Fibroblast of lung (primary cell): ENCODE measurements at regions not wholly inside any gene's neighbourhood (a gene's known extent, or its start where the extent isn't known, plus 50 kb on each side); places are given as distances from the start of the nearest gene placed in this dataset.
A peak's percentile ranks its signal among the peaks of the same experiment; 100 is the strongest.

Source experiments
- DNase-seq, 2 donors: peaks; one replicate each; pipeline versions ENCODE4 v3.0.0 to v3.0.0-alpha.2; 2010; ENCODE audit warnings: low read depth in 2 of 2
- H2AFZ ChIP-seq: 2 replicates; pipeline ENCODE4 v1.5.1; 2012; ENCODE audit warnings: low read length, control low read depth, inconsistent platforms
- H3K27ac ChIP-seq: 2 replicates; pipeline ENCODE4 v1.5.1; 2011; ENCODE audit warnings: low read length, control low read depth; ENCODE audit not compliant: insufficient read depth
- H3K27me3 ChIP-seq: 2 replicates; pipeline ENCODE4 v1.5.1; 2011; ENCODE audit warnings: mild to moderate bottlenecking, low read length; ENCODE audit not compliant: control insufficient read depth, insufficient read depth
- H3K36me3 ChIP-seq: 2 replicates; pipeline ENCODE4 v1.5.1; 2011; ENCODE audit warnings: low read length; ENCODE audit not compliant: control insufficient read depth, insufficient read depth
- H3K4me1 ChIP-seq: 2 replicates; pipeline ENCODE4 v1.5.1; 2011; ENCODE audit warnings: low read length; ENCODE audit not compliant: control insufficient read depth, insufficient read depth; ENCODE audit errors: extremely low read depth
- H3K4me2 ChIP-seq: 2 replicates; pipeline ENCODE4 v1.5.1; 2011; ENCODE audit warnings: low read length, control low read depth; ENCODE audit not compliant: insufficient read depth; ENCODE audit errors: extremely low read depth
- H3K4me3 ChIP-seq, 4 experiments: fragments of 200-600 bp in 1 of 4; sonication (generic) in 1 of 4; replicated peaks in 1 of 4; 2 replicates each; pipeline ENCODE4 v1.5.1; 2011 to 2016; ENCODE audit warnings: low read length in 4 of 4, low read depth in 3 of 4, mild to moderate bottlenecking in 3 of 4, control low read depth in 2 of 4, inconsistent platforms in 1 of 4, mixed read lengths in 1 of 4; ENCODE audit not compliant: insufficient read depth in 1 of 4; ENCODE audit errors: control extremely low read depth in 1 of 4
- H3K79me2 ChIP-seq: 2 replicates; pipeline ENCODE4 v1.5.1; 2012; ENCODE audit warnings: mild to moderate bottlenecking, low read length, inconsistent platforms; ENCODE audit not compliant: control insufficient read depth, insufficient read depth
- H3K9ac ChIP-seq: 2 replicates; pipeline ENCODE4 v1.5.1; 2011; ENCODE audit warnings: mild to moderate bottlenecking, low read length, control low read depth; ENCODE audit not compliant: insufficient read depth
- H3K9me3 ChIP-seq: 2 replicates; pipeline ENCODE4 v1.5.1; 2012; ENCODE audit warnings: low read depth, low read length; ENCODE audit not compliant: control insufficient read depth, insufficient read depth
- H4K20me1 ChIP-seq: 2 replicates; pipeline ENCODE4 v1.5.1; 2011; ENCODE audit warnings: low read length; ENCODE audit not compliant: control insufficient read depth, insufficient read depth; ENCODE audit errors: extremely low read depth
- CTCF ChIP-seq, 2 donors: IDR thresholded peaks in 1 of 2; conservative IDR thresholded peaks in 1 of 2; 1 replicate in 1 of 2; 2 replicates in 1 of 2; pipeline ENCODE4 v1.5.1; 2011 to 2012; ENCODE audit warnings: low read length in 2 of 2, control low read depth in 1 of 2, inconsistent platforms in 1 of 2, low read depth in 1 of 2, mild to moderate bottlenecking in 1 of 2
- EZH2 ChIP-seq: IDR thresholded peaks from 2 replicates; pipeline ENCODE4 v1.5.1; 2012; ENCODE audit warnings: low read length, control low read depth, mild to moderate bottlenecking; ENCODE audit errors: missing control alignments

- H3K27me3 ChIP-seq = no peaks in the 10 kb centered on the region
- no peaks in the 10 kb centered on the region for H3K79me2 ChIP-seq
- no peak overlapping the region for H3K4me3 ChIP-seq
- H3K36me3 ChIP-seq = no peaks in the 10 kb centered on the region
- no peaks in the 10 kb centered on the region for H3K9me3 ChIP-seq
- no peaks in the 10 kb centered on the region for H4K20me1 ChIP-seq
- peak overlapping the region; percentile 15 for H3K27ac ChIP-seq
- DNase-seq = peak in 1 of 2 donors; percentile 36
- H3K4me1 ChIP-seq = peaks cover 13% of the 10 kb centered on the region
- peak overlapping the region; percentile 18 for H3K4me2 ChIP-seq
- H2AFZ ChIP-seq = no peak overlapping the region
- TF ChIP-seq EZH2 (no peak), CTCF (conservative IDR thresholded peaks at IDR 0.05 in 1 of 2, IDR thresholded peaks at IDR 0.05 in 1 of 2; ENCODE audit: low read depth in 1 of 2, low read length in 2 of 2) (no peak)
- H3K9ac ChIP-seq = no peak overlapping the region
Observed at GRCh38 chr11:110858547-110858921, 146.3 kb upstream of the ARHGAP20 start.

- no peaks in the 10 kb centered on the region for H3K9me3 ChIP-seq
- H3K27me3 ChIP-seq = no peaks in the 10 kb centered on the region
- no peaks in the 10 kb centered on the region for H4K20me1 ChIP-seq
- no peak overlapping the region for H3K4me3 ChIP-seq
- no peak overlapping the region for H2AFZ ChIP-seq
- H3K9ac ChIP-seq = no peak overlapping the region
- H3K36me3 ChIP-seq = no peaks in the 10 kb centered on the region
- peak; percentile 64 to 89 for DNase-seq
- H3K27ac ChIP-seq = peak overlapping the region; percentile 15
- no peak for TF ChIP-seq CTCF (conservative IDR thresholded peaks at IDR 0.05 in 1 of 2, IDR thresholded peaks at IDR 0.05 in 1 of 2; ENCODE audit: low read depth in 1 of 2, low read length in 2 of 2)
- TF ChIP-seq EZH2 = no peak
- H3K4me2 ChIP-seq = peak overlapping the region; percentile 38
- H3K4me1 ChIP-seq = peaks cover 13% of the 10 kb centered on the region
- no peaks in the 10 kb centered on the region for H3K79me2 ChIP-seq
Observed at GRCh38 chr11:110857892-110858546, 145.8 kb upstream of the ARHGAP20 start.

- no peak for TF ChIP-seq EZH2
- TF ChIP-seq CTCF (conservative IDR thresholded peaks at IDR 0.05 in 1 of 2, IDR thresholded peaks at IDR 0.05 in 1 of 2; ENCODE audit: low read depth in 1 of 2, low read length in 2 of 2) = no peak
- H3K4me1 ChIP-seq = peaks cover 13% of the 10 kb centered on the region
- no peaks in the 10 kb centered on the region for H3K9me3 ChIP-seq
- H3K4me2 ChIP-seq = peak overlapping the region; percentile 1
- no peak overlapping the region for H3K9ac ChIP-seq
- no peak overlapping the region for H3K4me3 ChIP-seq
- H2AFZ ChIP-seq = no peak overlapping the region
- no peaks in the 10 kb centered on the region for H3K79me2 ChIP-seq
- DNase-seq = peak; percentile 32 to 45
- no peaks in the 10 kb centered on the region for H3K27me3 ChIP-seq
- H3K36me3 ChIP-seq = no peaks in the 10 kb centered on the region
- H4K20me1 ChIP-seq = no peaks in the 10 kb centered on the region
- H3K27ac ChIP-seq = no peak overlapping the region
Observed at GRCh38 chr11:110856996-110857812, 145.0 kb upstream of the ARHGAP20 start.
